DND-41 (cell line): ENCODE measurements at regions not wholly inside any gene's neighbourhood (a gene's known extent, or its start where the extent isn't known, plus 50 kb on each side); places are given as distances from the start of the nearest gene placed in this dataset.

Source experiments
- EZH2 ChIP-seq: IDR thresholded peaks from 3 replicates; pipeline ENCODE4 v1.6.1; 2012; ENCODE audit warnings: borderline replicate concordance, low read depth, mild to moderate bottlenecking, moderate library complexity, low read length, inconsistent platforms; ENCODE audit not compliant: severe bottlenecking
- TF ChIP-seq, protein P1 (sequence below): IDR thresholded peaks from 2 replicates; pipeline ENCODE4 v1.5.1; 2012; ENCODE audit warnings: borderline replicate concordance, low read length, moderate library complexity, mild to moderate bottlenecking; ENCODE audit not compliant: poor library complexity, severe bottlenecking; ENCODE audit errors: extremely low read depth

GRCh38 chr2:150846691-150847090 lies 359.2 kb upstream of the RND3 start:
- TF ChIP-seq, protein P1, sequence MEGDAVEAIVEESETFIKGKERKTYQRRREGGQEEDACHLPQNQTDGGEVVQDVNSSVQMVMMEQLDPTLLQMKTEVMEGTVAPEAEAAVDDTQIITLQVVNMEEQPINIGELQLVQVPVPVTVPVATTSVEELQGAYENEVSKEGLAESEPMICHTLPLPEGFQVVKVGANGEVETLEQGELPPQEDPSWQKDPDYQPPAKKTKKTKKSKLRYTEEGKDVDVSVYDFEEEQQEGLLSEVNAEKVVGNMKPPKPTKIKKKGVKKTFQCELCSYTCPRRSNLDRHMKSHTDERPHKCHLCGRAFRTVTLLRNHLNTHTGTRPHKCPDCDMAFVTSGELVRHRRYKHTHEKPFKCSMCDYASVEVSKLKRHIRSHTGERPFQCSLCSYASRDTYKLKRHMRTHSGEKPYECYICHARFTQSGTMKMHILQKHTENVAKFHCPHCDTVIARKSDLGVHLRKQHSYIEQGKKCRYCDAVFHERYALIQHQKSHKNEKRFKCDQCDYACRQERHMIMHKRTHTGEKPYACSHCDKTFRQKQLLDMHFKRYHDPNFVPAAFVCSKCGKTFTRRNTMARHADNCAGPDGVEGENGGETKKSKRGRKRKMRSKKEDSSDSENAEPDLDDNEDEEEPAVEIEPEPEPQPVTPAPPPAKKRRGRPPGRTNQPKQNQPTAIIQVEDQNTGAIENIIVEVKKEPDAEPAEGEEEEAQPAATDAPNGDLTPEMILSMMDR, result no peak
- no peak for TF ChIP-seq EZH2
